Testis (tissue), 2 donors: ENCODE measurements at regions not wholly inside any gene's neighbourhood (a gene's known extent, or its start where the extent isn't known, plus 50 kb on each side); places are given as distances from the start of the nearest gene placed in this dataset.

Experiments
- CTCF ChIP-seq, 3 experiments: fragments of 450-650 bp in 2 of 3; fragments of 200-600 bp in 1 of 3; sonication (generic) in 1 of 3; IDR thresholded peaks; one replicate each; pipeline ENCODE4 v1.5.1; 2016 to 2019; ENCODE audit warnings: antibody characterized with exemption in 3 of 3, mild to moderate bottlenecking in 2 of 3, moderate library complexity in 1 of 3
- POLR2A ChIP-seq: fragments of 450-650 bp; IDR thresholded peaks from one replicate; pipeline ENCODE4 v1.6.1; 2017; ENCODE audit warnings: antibody characterized with exemption, mild to moderate bottlenecking, moderate library complexity

GRCh38 chr1:191222206-191222605 is 744.5 kb upstream of the BRINP3 start:
- TF ChIP-seq CTCF (IDR thresholded peaks at IDR 0.05) (no peak), POLR2A (no peak)
